ENCODE measurements at regions not wholly inside any gene's neighbourhood (a gene's known extent, or its start where the extent isn't known, plus 50 kb on each side); places are given as distances from the start of the nearest gene placed in this dataset.

DNA sequence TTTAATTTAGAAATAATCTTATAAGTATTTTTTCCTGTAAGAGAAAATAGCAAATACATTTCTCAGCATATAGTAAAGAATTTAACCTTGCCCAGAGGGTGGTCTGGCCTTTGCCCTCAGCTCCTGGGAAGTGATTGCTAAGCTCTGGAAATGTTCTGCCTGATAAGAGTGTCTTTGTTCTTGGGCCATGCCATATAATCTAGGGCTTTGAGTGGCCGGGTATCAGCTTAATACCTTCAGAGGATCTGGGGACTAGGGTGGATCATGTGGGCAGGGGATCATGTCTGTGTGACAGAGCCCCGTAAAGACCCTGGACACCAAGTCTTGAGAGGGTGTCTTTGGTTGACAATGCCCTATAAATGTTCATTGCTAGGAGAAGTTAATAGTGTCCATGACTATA lies 1032.4 kb upstream of the MIR17HG start:
- ATAC-seq (no peak), DNase-seq (no peak)
- no peaks in the 10 kb centered on the region for H3K36me3 ChIP-seq
- H3K4me3 ChIP-seq, result no peak overlapping the region
- H3K27me3 ChIP-seq, result no peaks in the 10 kb centered on the region
- H3K4me1 ChIP-seq, result no peaks in the 10 kb centered on the region
- TF ChIP-seq, protein P1, sequence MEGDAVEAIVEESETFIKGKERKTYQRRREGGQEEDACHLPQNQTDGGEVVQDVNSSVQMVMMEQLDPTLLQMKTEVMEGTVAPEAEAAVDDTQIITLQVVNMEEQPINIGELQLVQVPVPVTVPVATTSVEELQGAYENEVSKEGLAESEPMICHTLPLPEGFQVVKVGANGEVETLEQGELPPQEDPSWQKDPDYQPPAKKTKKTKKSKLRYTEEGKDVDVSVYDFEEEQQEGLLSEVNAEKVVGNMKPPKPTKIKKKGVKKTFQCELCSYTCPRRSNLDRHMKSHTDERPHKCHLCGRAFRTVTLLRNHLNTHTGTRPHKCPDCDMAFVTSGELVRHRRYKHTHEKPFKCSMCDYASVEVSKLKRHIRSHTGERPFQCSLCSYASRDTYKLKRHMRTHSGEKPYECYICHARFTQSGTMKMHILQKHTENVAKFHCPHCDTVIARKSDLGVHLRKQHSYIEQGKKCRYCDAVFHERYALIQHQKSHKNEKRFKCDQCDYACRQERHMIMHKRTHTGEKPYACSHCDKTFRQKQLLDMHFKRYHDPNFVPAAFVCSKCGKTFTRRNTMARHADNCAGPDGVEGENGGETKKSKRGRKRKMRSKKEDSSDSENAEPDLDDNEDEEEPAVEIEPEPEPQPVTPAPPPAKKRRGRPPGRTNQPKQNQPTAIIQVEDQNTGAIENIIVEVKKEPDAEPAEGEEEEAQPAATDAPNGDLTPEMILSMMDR (IDR thresholded peaks at IDR 0.05), result no peak
- no peak for TF ChIP-seq POLR2A (IDR thresholded peaks at IDR 0.05)
- intact Hi-C loops (cut with DNase I), result no loop called here
- WGBS (ENCODE audit: insufficient coverage, low coverage, low lambda C conversion rate, missing lambda C conversion rate), result 67% methylated on average over 2 of the region's 2 CpGs
- H3K9me3 ChIP-seq, result no peaks in the 10 kb centered on the region
- H3K27ac ChIP-seq, result no peak overlapping the region

DNA sequence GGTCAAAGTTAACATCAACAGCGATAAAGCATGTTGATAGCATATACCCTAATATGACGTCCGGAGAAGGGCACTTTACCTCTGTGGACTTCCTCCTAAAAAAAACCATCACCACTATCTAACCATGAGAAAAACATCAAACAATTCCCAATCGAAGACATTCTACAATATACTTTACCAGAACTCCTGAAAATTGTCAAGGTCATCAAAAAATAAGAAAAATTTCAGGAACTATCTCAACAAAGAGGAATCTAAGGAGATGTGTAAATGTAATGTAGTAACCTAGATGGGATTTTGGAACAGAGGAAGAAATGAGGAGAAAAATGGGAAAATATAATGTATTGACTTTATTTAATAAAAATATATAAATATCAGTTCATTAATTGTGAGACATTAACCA lies 1026.8 kb upstream of the MIR17HG start:
- TF ChIP-seq, protein P1 (IDR thresholded peaks at IDR 0.05), result no peak
- no peak for TF ChIP-seq POLR2A (IDR thresholded peaks at IDR 0.05)
- no peak overlapping the region for H3K27ac ChIP-seq
- no peaks in the 10 kb centered on the region for H3K4me1 ChIP-seq
- ATAC-seq (no peak), DNase-seq (no peak)
- WGBS (ENCODE audit: insufficient coverage, low coverage, low lambda C conversion rate, missing lambda C conversion rate), result 71% methylated on average over 4 of the region's 4 CpGs
- intact Hi-C loops (cut with DNase I), result no loop called here
- no peaks in the 10 kb centered on the region for H3K9me3 ChIP-seq
- no peaks in the 10 kb centered on the region for H3K36me3 ChIP-seq
- H3K4me3 ChIP-seq, result no peak overlapping the region
- H3K27me3 ChIP-seq, result no peaks in the 10 kb centered on the region

DNA sequence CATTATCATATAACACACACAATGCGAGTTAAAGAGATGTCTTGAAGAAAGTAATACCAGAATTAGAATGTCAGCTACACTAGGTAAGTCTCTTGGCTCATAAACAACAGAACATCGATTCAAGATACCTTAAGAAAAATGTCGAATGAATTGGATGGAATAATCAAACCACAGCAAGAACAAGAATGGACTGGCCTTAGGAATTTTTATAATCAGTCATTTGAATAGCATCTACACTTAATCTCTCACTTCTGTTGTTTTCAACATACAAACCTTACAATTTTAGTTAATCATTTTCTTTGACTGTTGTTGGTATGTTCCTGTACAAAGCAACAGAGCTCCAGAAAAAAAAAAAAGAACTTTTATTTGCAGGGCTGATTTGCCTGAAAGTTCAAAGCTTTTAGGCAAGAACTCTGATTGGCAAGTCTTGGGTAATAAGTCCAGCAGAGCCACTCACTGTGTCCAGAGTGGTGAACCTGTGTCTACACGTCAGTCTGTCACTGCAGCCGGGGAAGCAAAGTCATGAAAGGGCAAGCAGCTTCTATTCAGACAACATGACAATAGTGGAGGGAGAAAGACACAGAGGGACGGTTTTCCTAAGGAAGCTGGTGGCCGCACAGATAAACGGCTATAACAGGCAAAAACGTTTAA lies 1026.1 kb upstream of the MIR17HG start:
- no peak for TF ChIP-seq POLR2A (IDR thresholded peaks at IDR 0.05)
- Histone ChIP-seq H3K27ac (no peak overlapping the region), H3K9me3 (no peaks in the 10 kb centered on the region), H3K4me3 (no peak overlapping the region), H3K4me1 (no peaks in the 10 kb centered on the region), H3K36me3 (no peaks in the 10 kb centered on the region), H3K27me3 (no peaks in the 10 kb centered on the region)
- DNase-seq (no peak), ATAC-seq (no peak)
- intact Hi-C loops (cut with DNase I), result no loop called here
- WGBS (ENCODE audit: insufficient coverage, low coverage, low lambda C conversion rate, missing lambda C conversion rate), result 51% methylated on average over 9 of the region's 9 CpGs

DNA sequence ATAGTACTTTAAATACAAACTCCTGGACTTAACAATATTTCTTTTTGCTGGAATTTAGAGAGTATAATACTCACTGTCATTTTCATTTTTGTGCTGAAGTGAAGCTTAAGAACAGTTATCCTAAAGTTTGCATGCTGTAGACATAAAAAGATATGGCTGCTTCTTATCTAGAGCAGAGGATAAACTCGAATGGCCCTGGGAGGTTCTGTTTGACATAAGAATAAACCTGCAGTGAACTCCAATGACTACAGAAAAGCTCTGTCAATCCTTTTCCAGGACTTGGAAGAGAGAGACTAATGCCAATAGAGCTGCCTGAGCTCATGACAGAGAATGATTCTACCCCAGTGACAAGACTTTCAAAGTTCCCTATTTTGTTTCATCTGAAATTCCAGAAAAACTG lies 1017.8 kb upstream of the MIR17HG start:
- ATAC-seq, result no peak
- H3K4me3 ChIP-seq, result no peak overlapping the region
- TF ChIP-seq, protein P1 (IDR thresholded peaks at IDR 0.05), result no peak
- no peak for TF ChIP-seq POLR2A (IDR thresholded peaks at IDR 0.05)
- no peak for DNase-seq
- intact Hi-C loops (cut with DNase I), result no loop called here
- no peaks in the 10 kb centered on the region for H3K9me3 ChIP-seq
- no peaks in the 10 kb centered on the region for H3K36me3 ChIP-seq
- H3K27me3 ChIP-seq, result no peaks in the 10 kb centered on the region
- WGBS (ENCODE audit: insufficient coverage, low coverage, low lambda C conversion rate, missing lambda C conversion rate), result 0% methylated on average over 1 of the region's 1 CpG
- H3K4me1 ChIP-seq, result no peaks in the 10 kb centered on the region
- no peak overlapping the region for H3K27ac ChIP-seq

DNA sequence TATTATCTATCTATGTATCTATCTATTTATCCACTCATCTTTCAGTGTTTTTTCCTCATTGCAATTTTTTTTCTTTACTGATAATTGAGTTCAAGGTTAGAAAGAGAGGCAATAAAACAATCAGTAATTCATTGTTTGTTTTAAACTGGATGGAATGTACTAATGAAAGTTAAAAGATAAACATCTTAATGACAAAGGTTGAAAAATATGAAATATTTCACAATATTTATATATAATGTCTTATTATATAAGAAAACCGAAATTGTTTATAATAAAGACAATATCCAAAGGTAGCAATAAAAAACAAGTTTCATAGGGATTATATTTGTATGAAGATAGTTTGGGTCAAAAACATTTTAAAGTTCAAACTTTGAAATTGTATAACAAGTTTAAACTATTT lies 1015.5 kb upstream of the MIR17HG start:
- Histone ChIP-seq H3K4me1 (no peaks in the 10 kb centered on the region), H3K27me3 (no peaks in the 10 kb centered on the region), H3K27ac (no peak overlapping the region), H3K9me3 (no peaks in the 10 kb centered on the region), H3K36me3 (no peaks in the 10 kb centered on the region), H3K4me3 (no peak overlapping the region)
- TF ChIP-seq POLR2A (IDR thresholded peaks at IDR 0.05), result no peak
- TF ChIP-seq, protein P1 (IDR thresholded peaks at IDR 0.05), result no peak
- WGBS (ENCODE audit: insufficient coverage, low coverage, low lambda C conversion rate, missing lambda C conversion rate), result 60% methylated on average over 1 of the region's 1 CpG
- ATAC-seq (no peak), DNase-seq (no peak)
- intact Hi-C loops (cut with DNase I), result no loop called here
